Thyroid gland (tissue), 4 donors: ENCODE measurements at regions not wholly inside any gene's neighbourhood (a gene's known extent, or its start where the extent isn't known, plus 50 kb on each side); places are given as distances from the start of the nearest gene placed in this dataset.

ENCODE experiments used
- CTCF ChIP-seq, 6 experiments: fragments of 200-600 bp in 3 of 6; fragments of 450-650 bp in 3 of 6; sonication (generic) in 3 of 6; IDR thresholded peaks; one replicate each; pipeline ENCODE4 v1.5.1; 2016 to 2019; ENCODE audit warnings: antibody characterized with exemption in 6 of 6, mild to moderate bottlenecking in 2 of 6, inconsistent platforms in 1 of 6, moderate library complexity in 1 of 6
- POLR2A ChIP-seq, 2 donors: fragments of 450-650 bp; IDR thresholded peaks; one replicate each; pipeline ENCODE4 v1.6.1; 2017; ENCODE audit warnings: antibody characterized with exemption in 2 of 2, mild to moderate bottlenecking in 2 of 2, moderate library complexity in 1 of 2

GRCh38 chr4:34935739-34936138 is 1308.6 kb downstream of the ARAP2 start:
- TF ChIP-seq CTCF (IDR thresholded peaks at IDR 0.05) (no peak), POLR2A (IDR thresholded peaks at IDR 0.05) (no peak)
